ENCODE measurements at regions not wholly inside any gene's neighbourhood (a gene's known extent, or its start where the extent isn't known, plus 50 kb on each side); places are given as distances from the start of the nearest gene placed in this dataset.

- no peak for TF ChIP-seq ZNF33A (CRISPR knock-in tag; IDR thresholded peaks at IDR 0.05; ENCODE audit: borderline replicate concordance)
- no peak for TF ChIP-seq ZNF639 (CRISPR knock-in tag; conservative IDR thresholded peaks at IDR 0.05)
Observed at GRCh38 chr16:5582529-5582928, 484.9 kb upstream of the EEF2KMT start (continued).

GRCh38 chr16:5581908-5582307 is 484.3 kb upstream of the EEF2KMT start:
- FAIRE-seq (no peak), ATAC-seq (no peak), DNase-seq (ENCODE audit: low spot score) (no peak)
- Histone ChIP-seq H3K27me3 (ENCODE audit: control insufficient read depth in 1 of 2, insufficient read depth in 2 of 2, low read length in 2 of 2) (peaks cover 0 to 10% of the 10 kb centered on the region in 2 experiments; a peak in 1 of 5 replicates), H3K4me2 (ENCODE audit: low read depth, low read length) (no peak overlapping the region), H3K4me1 (ENCODE audit: insufficient read depth, low read length) (no peaks in the 10 kb centered on the region), H4K20me1 (ENCODE audit: insufficient read depth, low read length) (no peaks in the 10 kb centered on the region), H3K79me2 (ENCODE audit: insufficient read depth, low read length) (no peaks in the 10 kb centered on the region), H3K4me3 (replicated peaks in 1 of 3; ENCODE audit: insufficient read depth in 1 of 3, low read depth in 2 of 3, low read length in 3 of 3) (no peak overlapping the region), H3K9me3 (ENCODE audit: low read length) (no peaks in the 10 kb centered on the region), H3K9ac (ENCODE audit: insufficient read depth, low read depth, low read length) (no peak overlapping the region), H3K36me3 (replicated peaks in 1 of 2; ENCODE audit: control insufficient read depth in 1 of 2, insufficient read depth in 2 of 2, low read length in 2 of 2) (no peaks in the 10 kb centered on the region), H2AFZ (ENCODE audit: low read length) (no peak overlapping the region), H3K27ac (ENCODE audit: extremely low read length, insufficient read depth, low read length) (no peak overlapping the region)
- ChIA-PET CTCF (ENCODE audit: low intra/inter-chr PET ratio, low total read pairs) (no interaction called here), POLR2A (no interaction called here)
- no TSS peak for BruUV-seq (replicated peaks)
- intact Hi-C loops (cut with micrococcal nuclease; ENCODE audit: unreplicated experiment) (no loop called here), in situ Hi-C loops (cut with HindIII; ENCODE audit: extremely low pct_ligation_motif_present, low pct_unique_long_range_greater_than_20kb) (no loop called here)
- 11% methylated on average over 7 of the region's 7 CpGs for WGBS (ENCODE audit: low lambda C conversion rate)
- no peak for TF ChIP-seq ZNF839 (CRISPR knock-in tag; IDR thresholded peaks at IDR 0.05; ENCODE audit: borderline replicate concordance)
- no peak for TF ChIP-seq SMAD3 (CRISPR knock-in tag; IDR thresholded peaks at IDR 0.05)
- no peak for TF ChIP-seq NR2C2 (CRISPR knock-in tag; IDR thresholded peaks at IDR 0.05; ENCODE audit: borderline replicate concordance)
- TF ChIP-seq, protein P1, sequence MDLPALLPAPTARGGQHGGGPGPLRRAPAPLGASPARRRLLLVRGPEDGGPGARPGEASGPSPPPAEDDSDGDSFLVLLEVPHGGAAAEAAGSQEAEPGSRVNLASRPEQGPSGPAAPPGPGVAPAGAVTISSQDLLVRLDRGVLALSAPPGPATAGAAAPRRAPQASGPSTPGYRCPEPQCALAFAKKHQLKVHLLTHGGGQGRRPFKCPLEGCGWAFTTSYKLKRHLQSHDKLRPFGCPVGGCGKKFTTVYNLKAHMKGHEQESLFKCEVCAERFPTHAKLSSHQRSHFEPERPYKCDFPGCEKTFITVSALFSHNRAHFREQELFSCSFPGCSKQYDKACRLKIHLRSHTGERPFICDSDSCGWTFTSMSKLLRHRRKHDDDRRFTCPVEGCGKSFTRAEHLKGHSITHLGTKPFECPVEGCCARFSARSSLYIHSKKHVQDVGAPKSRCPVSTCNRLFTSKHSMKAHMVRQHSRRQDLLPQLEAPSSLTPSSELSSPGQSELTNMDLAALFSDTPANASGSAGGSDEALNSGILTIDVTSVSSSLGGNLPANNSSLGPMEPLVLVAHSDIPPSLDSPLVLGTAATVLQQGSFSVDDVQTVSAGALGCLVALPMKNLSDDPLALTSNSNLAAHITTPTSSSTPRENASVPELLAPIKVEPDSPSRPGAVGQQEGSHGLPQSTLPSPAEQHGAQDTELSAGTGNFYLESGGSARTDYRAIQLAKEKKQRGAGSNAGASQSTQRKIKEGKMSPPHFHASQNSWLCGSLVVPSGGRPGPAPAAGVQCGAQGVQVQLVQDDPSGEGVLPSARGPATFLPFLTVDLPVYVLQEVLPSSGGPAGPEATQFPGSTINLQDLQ (CRISPR knock-in tag; IDR thresholded peaks at IDR 0.05): no peak
- TF ChIP-seq ZNF460 (CRISPR knock-in tag; IDR thresholded peaks at IDR 0.05; ENCODE audit: borderline replicate concordance): no peak
- no peak for TF ChIP-seq RORA (CRISPR knock-in tag; IDR thresholded peaks at IDR 0.05)
- no peak for TF ChIP-seq SPEN (CRISPR knock-in tag; IDR thresholded peaks at IDR 0.05; ENCODE audit: low read depth)
- no peak for TF ChIP-seq NKX3-1 (CRISPR knock-in tag; IDR thresholded peaks at IDR 0.05)

Measured in HepG2 (cell line).